ENCODE measurements at regions not wholly inside any gene's neighbourhood (a gene's known extent, or its start where the extent isn't known, plus 50 kb on each side); places are given as distances from the start of the nearest gene placed in this dataset.

- no peak for TF ChIP-seq CTCF (conservative IDR thresholded peaks at IDR 0.05 in 1 of 2, IDR thresholded peaks at IDR 0.05 in 1 of 2; ENCODE audit: extremely low read depth in 1 of 2, insufficient read depth in 1 of 2, low read depth in 1 of 2, low read length in 2 of 2)
- TF ChIP-seq EZH2 (IDR thresholded peaks at IDR 0.05; ENCODE audit: borderline replicate concordance, low read length): no peak
These were observed 96.0 kb upstream of the PRPS1L1 start for GRCh38 chr7:18123508-18124239.
